ENCODE measurements at regions not wholly inside any gene's neighbourhood (a gene's known extent, or its start where the extent isn't known, plus 50 kb on each side); places are given as distances from the start of the nearest gene placed in this dataset.

- FAIRE-seq (no peak), DNase-seq (ENCODE audit: insufficient read length) (no peak)
- no peak for TF ChIP-seq TAF1 (IDR thresholded peaks at IDR 0.05; ENCODE audit: borderline replicate concordance, low read depth, low read length)
- no peak for TF ChIP-seq POLR2AphosphoS5 (IDR thresholded peaks at IDR 0.05; ENCODE audit: low read depth, low read length)
- TF ChIP-seq POLR2A (IDR thresholded peaks at IDR 0.05; ENCODE audit: low read depth, low read length): no peak
Measured at GRCh38 chr9:592225-592624, 249.3 kb upstream of the DMRT1 start.

- DNase-seq (ENCODE audit: insufficient read length) (no peak), FAIRE-seq (no peak)
- TF ChIP-seq POLR2AphosphoS5 (IDR thresholded peaks at IDR 0.05; ENCODE audit: low read depth, low read length): no peak
- no peak for TF ChIP-seq TAF1 (IDR thresholded peaks at IDR 0.05; ENCODE audit: borderline replicate concordance, low read depth, low read length)
- TF ChIP-seq POLR2A (IDR thresholded peaks at IDR 0.05; ENCODE audit: low read depth, low read length): no peak
Measured at GRCh38 chr9:592733-593132, 248.8 kb upstream of the DMRT1 start.

GRCh38 chr9:593809-594208 lies 247.7 kb upstream of the DMRT1 start:
- no peak for TF ChIP-seq POLR2AphosphoS5 (IDR thresholded peaks at IDR 0.05; ENCODE audit: low read depth, low read length)
- TF ChIP-seq POLR2A (IDR thresholded peaks at IDR 0.05; ENCODE audit: low read depth, low read length): no peak
- TF ChIP-seq TAF1 (IDR thresholded peaks at IDR 0.05; ENCODE audit: borderline replicate concordance, low read depth, low read length): no peak
- FAIRE-seq (no peak), DNase-seq (ENCODE audit: insufficient read length) (no peak)

- FAIRE-seq (no peak), DNase-seq (ENCODE audit: insufficient read length) (no peak)
- TF ChIP-seq TAF1 (IDR thresholded peaks at IDR 0.05; ENCODE audit: borderline replicate concordance, low read depth, low read length) (no peak), POLR2A (IDR thresholded peaks at IDR 0.05; ENCODE audit: low read depth, low read length) (no peak), POLR2AphosphoS5 (IDR thresholded peaks at IDR 0.05; ENCODE audit: low read depth, low read length) (no peak)
Measured at GRCh38 chr9:596703-597102, 244.8 kb upstream of the DMRT1 start.

- no peak for TF ChIP-seq TAF1 (IDR thresholded peaks at IDR 0.05; ENCODE audit: borderline replicate concordance, low read depth, low read length)
- TF ChIP-seq POLR2AphosphoS5 (IDR thresholded peaks at IDR 0.05; ENCODE audit: low read depth, low read length): no peak
- no peak for TF ChIP-seq POLR2A (IDR thresholded peaks at IDR 0.05; ENCODE audit: low read depth, low read length)
- DNase-seq (ENCODE audit: insufficient read length) (no peak), FAIRE-seq (no peak)
Measured at GRCh38 chr9:600006-600405, 241.5 kb upstream of the DMRT1 start.

GRCh38 chr9:602716-603115 lies 238.8 kb upstream of the DMRT1 start:
- TF ChIP-seq POLR2A (IDR thresholded peaks at IDR 0.05; ENCODE audit: low read depth, low read length): no peak
- TF ChIP-seq POLR2AphosphoS5 (IDR thresholded peaks at IDR 0.05; ENCODE audit: low read depth, low read length): no peak
- no peak for TF ChIP-seq TAF1 (IDR thresholded peaks at IDR 0.05; ENCODE audit: borderline replicate concordance, low read depth, low read length)
- no peak for DNase-seq (ENCODE audit: insufficient read length)
- FAIRE-seq: no peak

GRCh38 chr9:603126-603525 lies 238.4 kb upstream of the DMRT1 start:
- FAIRE-seq (no peak), DNase-seq (ENCODE audit: insufficient read length) (no peak)
- TF ChIP-seq TAF1 (IDR thresholded peaks at IDR 0.05; ENCODE audit: borderline replicate concordance, low read depth, low read length): no peak
- no peak for TF ChIP-seq POLR2AphosphoS5 (IDR thresholded peaks at IDR 0.05; ENCODE audit: low read depth, low read length)
- no peak for TF ChIP-seq POLR2A (IDR thresholded peaks at IDR 0.05; ENCODE audit: low read depth, low read length)

- TF ChIP-seq POLR2A (IDR thresholded peaks at IDR 0.05; ENCODE audit: low read depth, low read length): no peak
- no peak for TF ChIP-seq TAF1 (IDR thresholded peaks at IDR 0.05; ENCODE audit: borderline replicate concordance, low read depth, low read length)
- TF ChIP-seq POLR2AphosphoS5 (IDR thresholded peaks at IDR 0.05; ENCODE audit: low read depth, low read length): no peak
- no peak for FAIRE-seq
- no peak for DNase-seq (ENCODE audit: insufficient read length)
Measured at GRCh38 chr9:607417-607816, 234.1 kb upstream of the DMRT1 start.

- TF ChIP-seq POLR2AphosphoS5 (IDR thresholded peaks at IDR 0.05; ENCODE audit: low read depth, low read length): no peak
- TF ChIP-seq TAF1 (IDR thresholded peaks at IDR 0.05; ENCODE audit: borderline replicate concordance, low read depth, low read length): no peak
- no peak for TF ChIP-seq POLR2A (IDR thresholded peaks at IDR 0.05; ENCODE audit: low read depth, low read length)
- peak; percentile 30 for DNase-seq (ENCODE audit: insufficient read length)
- FAIRE-seq: peak; percentile 65
Measured at GRCh38 chr9:613771-614347, 227.6 kb upstream of the DMRT1 start.

GRCh38 chr9:614431-614830 lies 227.1 kb upstream of the DMRT1 start:
- TF ChIP-seq TAF1 (IDR thresholded peaks at IDR 0.05; ENCODE audit: borderline replicate concordance, low read depth, low read length): no peak
- no peak for TF ChIP-seq POLR2AphosphoS5 (IDR thresholded peaks at IDR 0.05; ENCODE audit: low read depth, low read length)
- no peak for DNase-seq (ENCODE audit: insufficient read length)
- FAIRE-seq: no peak

GRCh38 chr9:615756-616155 lies 225.7 kb upstream of the DMRT1 start:
- DNase-seq (ENCODE audit: insufficient read length) (no peak), FAIRE-seq (no peak)
- no peak for TF ChIP-seq POLR2A (IDR thresholded peaks at IDR 0.05; ENCODE audit: low read depth, low read length)
- no peak for TF ChIP-seq TAF1 (IDR thresholded peaks at IDR 0.05; ENCODE audit: borderline replicate concordance, low read depth, low read length)
- no peak for TF ChIP-seq POLR2AphosphoS5 (IDR thresholded peaks at IDR 0.05; ENCODE audit: low read depth, low read length)

- TF ChIP-seq POLR2A (IDR thresholded peaks at IDR 0.05; ENCODE audit: low read depth, low read length) (no peak), POLR2AphosphoS5 (IDR thresholded peaks at IDR 0.05; ENCODE audit: low read depth, low read length) (no peak), TAF1 (IDR thresholded peaks at IDR 0.05; ENCODE audit: borderline replicate concordance, low read depth, low read length) (no peak)
- FAIRE-seq: no peak
Measured at GRCh38 chr9:616694-617093, 224.8 kb upstream of the DMRT1 start.

More at GRCh38 chr9:616694-617093, 224.8 kb upstream of the DMRT1 start:
- no peak for DNase-seq (ENCODE audit: insufficient read length)
